HCT116 (cell line): ENCODE measurements at regions not wholly inside any gene's neighbourhood (a gene's known extent, or its start where the extent isn't known, plus 50 kb on each side); places are given as distances from the start of the nearest gene placed in this dataset.

ENCODE experiments used
- CTCF ChIP-seq, 3 experiments: fragments of 200-600 bp in 1 of 3; sonication (generic) in 1 of 3; IDR thresholded peaks in 2 of 3; conservative IDR thresholded peaks in 1 of 3; 2 replicates each; pipeline ENCODE4 v1.5.1; 2012 to 2017; ENCODE audit warnings: low read depth in 2 of 3, low read length in 2 of 3, antibody characterized with exemption in 1 of 3, borderline replicate concordance in 1 of 3, control low read depth in 1 of 3, mild to moderate bottlenecking in 1 of 3, mixed read lengths in 1 of 3, mixed run types in 1 of 3, moderate library complexity in 1 of 3; ENCODE audit not compliant: insufficient read depth in 1 of 3
- EGR1 ChIP-seq: IDR thresholded peaks from 2 replicates; pipeline ENCODE4 v1.6.1; 2012; ENCODE audit warnings: low read depth
- ELF1 ChIP-seq: IDR thresholded peaks from 2 replicates; pipeline ENCODE4 v1.6.1; 2012; ENCODE audit warnings: low read depth, borderline replicate concordance
- EZH2 ChIP-seq: fragments of 200-600 bp; sonication (generic); IDR thresholded peaks from 2 replicates; pipeline ENCODE4 v1.6.1; 2017; ENCODE audit warnings: antibody characterized with exemption, mixed run types
- POLR2A ChIP-seq: IDR thresholded peaks from 2 replicates; pipeline ENCODE4 v1.7.0; 2011; ENCODE audit warnings: borderline replicate concordance; ENCODE audit not compliant: insufficient read depth, insufficient read length; ENCODE audit errors: extremely low read depth
- POLR2AphosphoS5 ChIP-seq: IDR thresholded peaks from 2 replicates; pipeline ENCODE4 v1.6.1; 2011; ENCODE audit warnings: mild to moderate bottlenecking, low read depth, low read length, moderate library complexity
- RAD21 ChIP-seq: IDR thresholded peaks from 2 replicates; pipeline ENCODE4 v1.6.1; 2012; ENCODE audit warnings: low read depth, mild to moderate bottlenecking
- SIN3A ChIP-seq: IDR thresholded peaks from 2 replicates; pipeline ENCODE4 v1.6.1; 2012; ENCODE audit warnings: low read depth
- YY1 ChIP-seq: IDR thresholded peaks from 2 replicates; pipeline ENCODE4 v1.6.1; 2011; ENCODE audit warnings: low read length, low read depth, moderate library complexity, mild to moderate bottlenecking; ENCODE audit not compliant: insufficient replicate concordance; ENCODE audit errors: extremely low read depth
- ZNF274 ChIP-seq: fragments of 200-500 bp; sonication (Bioruptor generic); IDR thresholded peaks from 2 replicates; pipeline ENCODE4 v1.6.1; 2014; ENCODE audit warnings: mild to moderate bottlenecking, low read depth, low read length, inconsistent platforms
- TF ChIP-seq, protein P1 (sequence below): IDR thresholded peaks from 2 replicates; pipeline ENCODE4 v1.6.1; 2012
- TF ChIP-seq, protein P2 (sequence below): IDR thresholded peaks from 2 replicates; pipeline ENCODE4 v1.6.1; 2012; ENCODE audit warnings: low read depth

DNA sequence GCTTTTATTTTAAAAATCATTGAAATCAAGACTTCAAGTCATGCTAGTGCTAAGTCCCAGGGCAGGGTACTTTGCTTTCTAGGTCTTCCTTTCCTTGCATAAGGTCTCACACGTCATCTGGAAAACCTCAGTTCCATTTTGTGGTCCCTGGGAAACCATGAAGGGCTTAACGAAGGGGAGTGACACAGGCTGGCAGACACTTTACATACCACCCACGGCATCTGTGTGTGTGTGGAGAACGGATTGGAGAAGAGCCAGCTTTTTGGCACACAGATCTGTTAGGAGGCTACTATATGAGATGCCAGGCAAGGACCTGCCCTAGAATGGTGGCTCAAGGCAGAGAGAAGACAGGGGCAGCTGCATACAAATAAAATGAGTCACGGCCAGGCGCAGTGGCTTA is 107.5 kb upstream of the NSMCE3 start:
- TF ChIP-seq SIN3A (no peak), CTCF (IDR thresholded peaks at IDR 0.05 in 2 of 3, conservative IDR thresholded peaks at IDR 0.05 in 1 of 3; ENCODE audit: borderline replicate concordance in 1 of 3, insufficient read depth in 1 of 3, low read depth in 2 of 3, low read length in 2 of 3) (no peak), EGR1 (no peak), YY1 (no peak), POLR2AphosphoS5 (no peak), ELF1 (no peak), RAD21 (no peak), ZNF274 (no peak), EZH2 (no peak), POLR2A (no peak)
- TF ChIP-seq, protein P1, sequence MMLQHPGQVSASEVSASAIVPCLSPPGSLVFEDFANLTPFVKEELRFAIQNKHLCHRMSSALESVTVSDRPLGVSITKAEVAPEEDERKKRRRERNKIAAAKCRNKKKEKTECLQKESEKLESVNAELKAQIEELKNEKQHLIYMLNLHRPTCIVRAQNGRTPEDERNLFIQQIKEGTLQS, result no peak
- TF ChIP-seq, protein P2, sequence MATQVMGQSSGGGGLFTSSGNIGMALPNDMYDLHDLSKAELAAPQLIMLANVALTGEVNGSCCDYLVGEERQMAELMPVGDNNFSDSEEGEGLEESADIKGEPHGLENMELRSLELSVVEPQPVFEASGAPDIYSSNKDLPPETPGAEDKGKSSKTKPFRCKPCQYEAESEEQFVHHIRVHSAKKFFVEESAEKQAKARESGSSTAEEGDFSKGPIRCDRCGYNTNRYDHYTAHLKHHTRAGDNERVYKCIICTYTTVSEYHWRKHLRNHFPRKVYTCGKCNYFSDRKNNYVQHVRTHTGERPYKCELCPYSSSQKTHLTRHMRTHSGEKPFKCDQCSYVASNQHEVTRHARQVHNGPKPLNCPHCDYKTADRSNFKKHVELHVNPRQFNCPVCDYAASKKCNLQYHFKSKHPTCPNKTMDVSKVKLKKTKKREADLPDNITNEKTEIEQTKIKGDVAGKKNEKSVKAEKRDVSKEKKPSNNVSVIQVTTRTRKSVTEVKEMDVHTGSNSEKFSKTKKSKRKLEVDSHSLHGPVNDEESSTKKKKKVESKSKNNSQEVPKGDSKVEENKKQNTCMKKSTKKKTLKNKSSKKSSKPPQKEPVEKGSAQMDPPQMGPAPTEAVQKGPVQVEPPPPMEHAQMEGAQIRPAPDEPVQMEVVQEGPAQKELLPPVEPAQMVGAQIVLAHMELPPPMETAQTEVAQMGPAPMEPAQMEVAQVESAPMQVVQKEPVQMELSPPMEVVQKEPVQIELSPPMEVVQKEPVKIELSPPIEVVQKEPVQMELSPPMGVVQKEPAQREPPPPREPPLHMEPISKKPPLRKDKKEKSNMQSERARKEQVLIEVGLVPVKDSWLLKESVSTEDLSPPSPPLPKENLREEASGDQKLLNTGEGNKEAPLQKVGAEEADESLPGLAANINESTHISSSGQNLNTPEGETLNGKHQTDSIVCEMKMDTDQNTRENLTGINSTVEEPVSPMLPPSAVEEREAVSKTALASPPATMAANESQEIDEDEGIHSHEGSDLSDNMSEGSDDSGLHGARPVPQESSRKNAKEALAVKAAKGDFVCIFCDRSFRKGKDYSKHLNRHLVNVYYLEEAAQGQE, result no peak
